ENCODE measurements at regions not wholly inside any gene's neighbourhood (a gene's known extent, or its start where the extent isn't known, plus 50 kb on each side); places are given as distances from the start of the nearest gene placed in this dataset.
A peak's percentile ranks its signal among the peaks of the same experiment; 100 is the strongest.
"Not testable (repeated sequence)": the region's sequence is repeated elsewhere in the genome, so short reads cannot be mapped to it uniquely, and the experiment has no call there.

DNA sequence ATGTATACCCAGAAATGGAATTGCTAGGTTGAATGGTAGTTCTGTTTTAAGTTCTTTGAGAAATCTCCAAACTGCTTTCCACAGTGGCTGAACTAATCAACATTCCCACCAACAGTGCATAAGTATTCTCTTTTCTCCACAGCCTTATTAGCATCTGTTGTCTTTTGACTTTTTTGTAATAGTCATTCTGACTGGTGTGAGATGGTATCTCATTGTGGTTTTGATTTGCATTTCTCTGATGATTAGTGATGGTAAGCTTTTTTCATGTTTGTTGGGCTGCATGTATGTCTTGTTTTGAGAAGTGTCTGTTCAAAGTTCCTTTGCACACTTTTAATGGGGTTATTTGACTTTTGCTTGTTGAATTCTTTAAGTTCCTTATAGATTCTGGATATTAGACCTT is 52.4 kb upstream of the EHHADH start:
- H3K4me3 ChIP-seq; H3K27me3 ChIP-seq; intact Hi-C loops (cut with DNase I); H3K9me3 ChIP-seq; H3K36me3 ChIP-seq; H3K4me1 ChIP-seq; DNase-seq; H3K27ac ChIP-seq; ATAC-seq: not testable (repeated sequence)

DNA sequence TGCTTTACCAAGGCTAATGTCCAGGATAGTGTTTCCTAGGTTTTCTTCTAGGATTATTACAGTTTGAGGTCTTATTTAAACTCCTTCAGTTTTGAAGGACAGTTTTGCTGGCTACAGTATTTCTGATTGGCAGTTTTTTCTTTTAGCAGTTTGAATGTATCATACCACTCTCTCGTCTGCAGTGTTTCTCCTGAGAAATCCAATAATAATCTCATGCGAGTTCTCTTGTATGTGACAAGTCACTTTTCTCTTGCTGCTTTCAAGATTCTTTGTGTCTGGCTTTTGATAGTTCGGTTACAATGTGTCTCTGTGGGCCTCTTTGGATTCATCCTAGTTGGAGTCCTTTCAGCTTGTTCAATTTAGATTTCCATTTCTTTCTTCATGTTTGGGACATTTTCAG is 53.0 kb upstream of the EHHADH start:
- Histone ChIP-seq H3K36me3 (no peaks in the 10 kb centered on the region), H3K4me1 (peaks cover 3% of the 10 kb centered on the region), H3K27ac (no peak overlapping the region), H3K4me3 (no peak overlapping the region), H3K27me3 (no peaks in the 10 kb centered on the region), H3K9me3 (no peaks in the 10 kb centered on the region)
- ATAC-seq, result no peak
- TF ChIP-seq, protein P1, sequence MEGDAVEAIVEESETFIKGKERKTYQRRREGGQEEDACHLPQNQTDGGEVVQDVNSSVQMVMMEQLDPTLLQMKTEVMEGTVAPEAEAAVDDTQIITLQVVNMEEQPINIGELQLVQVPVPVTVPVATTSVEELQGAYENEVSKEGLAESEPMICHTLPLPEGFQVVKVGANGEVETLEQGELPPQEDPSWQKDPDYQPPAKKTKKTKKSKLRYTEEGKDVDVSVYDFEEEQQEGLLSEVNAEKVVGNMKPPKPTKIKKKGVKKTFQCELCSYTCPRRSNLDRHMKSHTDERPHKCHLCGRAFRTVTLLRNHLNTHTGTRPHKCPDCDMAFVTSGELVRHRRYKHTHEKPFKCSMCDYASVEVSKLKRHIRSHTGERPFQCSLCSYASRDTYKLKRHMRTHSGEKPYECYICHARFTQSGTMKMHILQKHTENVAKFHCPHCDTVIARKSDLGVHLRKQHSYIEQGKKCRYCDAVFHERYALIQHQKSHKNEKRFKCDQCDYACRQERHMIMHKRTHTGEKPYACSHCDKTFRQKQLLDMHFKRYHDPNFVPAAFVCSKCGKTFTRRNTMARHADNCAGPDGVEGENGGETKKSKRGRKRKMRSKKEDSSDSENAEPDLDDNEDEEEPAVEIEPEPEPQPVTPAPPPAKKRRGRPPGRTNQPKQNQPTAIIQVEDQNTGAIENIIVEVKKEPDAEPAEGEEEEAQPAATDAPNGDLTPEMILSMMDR (IDR thresholded peaks at IDR 0.05), result no peak
- intact Hi-C loops (cut with DNase I), result no loop called here
- DNase-seq, result no peak

DNA sequence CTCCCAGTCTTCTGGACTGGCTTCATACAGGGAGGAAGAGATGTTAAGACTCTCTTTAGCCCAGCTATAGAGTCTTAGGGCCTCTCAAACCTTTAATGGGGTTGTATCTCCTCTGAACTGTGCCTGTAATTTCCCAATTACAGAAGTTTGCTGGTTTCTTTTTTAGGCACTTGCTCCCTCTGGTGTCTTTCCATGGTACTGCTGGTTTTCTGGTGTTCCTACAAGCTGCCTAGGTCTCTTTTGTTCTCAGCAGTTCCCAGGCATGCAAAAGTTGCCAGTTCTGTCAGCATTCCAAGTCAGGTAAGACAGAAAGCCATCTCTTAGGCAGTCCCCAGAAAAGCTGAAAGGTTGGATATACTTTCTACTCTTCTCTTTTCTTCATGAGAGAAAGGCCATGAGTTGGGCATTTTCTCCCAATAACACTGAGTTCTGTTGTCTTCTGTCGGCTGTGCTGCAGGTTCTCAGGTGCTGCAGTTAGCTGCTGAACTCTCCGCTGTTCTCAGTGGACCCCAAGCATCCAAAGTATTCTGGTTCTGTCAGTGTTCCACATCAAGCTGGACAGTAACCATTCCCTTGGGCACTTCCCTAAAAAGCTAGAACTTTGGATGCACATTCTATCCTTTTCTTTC is 54.4 kb upstream of the EHHADH start:
- peaks cover 8% of the 10 kb centered on the region for H3K4me1 ChIP-seq
- H3K36me3 ChIP-seq, result no peaks in the 10 kb centered on the region
- peak; percentile 94 for ATAC-seq
- H3K27ac ChIP-seq, result no peak overlapping the region
- no peaks in the 10 kb centered on the region for H3K27me3 ChIP-seq
- intact Hi-C loops (cut with DNase I), result no loop called here
- no peak for DNase-seq
- TF ChIP-seq, protein P1 (IDR thresholded peaks at IDR 0.05), result peak; percentile 71
- H3K9me3 ChIP-seq, result no peaks in the 10 kb centered on the region
- H3K4me3 ChIP-seq, result no peak overlapping the region

DNA sequence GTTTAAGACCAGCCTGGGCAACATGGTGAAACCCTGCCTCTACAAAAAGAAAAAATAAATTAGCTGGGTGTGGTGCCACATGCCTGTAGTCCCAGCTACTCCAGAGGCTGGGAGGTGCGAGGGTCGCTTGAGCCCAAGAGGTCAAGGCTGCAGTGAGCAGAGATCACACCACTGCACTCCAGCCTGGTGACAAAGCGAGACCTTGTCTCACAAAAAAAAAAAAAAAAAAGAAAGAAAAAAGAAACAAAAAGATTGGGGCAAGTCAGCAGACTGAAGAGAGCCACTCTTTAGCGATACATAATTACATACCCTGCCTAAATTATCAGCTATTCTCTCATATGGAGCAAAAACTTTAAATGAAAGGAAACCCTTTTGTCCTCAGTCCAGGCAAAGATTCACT is 53.6 kb upstream of the MAP3K13 start:
- intact Hi-C loops (cut with DNase I), result no loop called here
- TF ChIP-seq, protein P1 (IDR thresholded peaks at IDR 0.05), result no peak
- no peak for DNase-seq

DNA sequence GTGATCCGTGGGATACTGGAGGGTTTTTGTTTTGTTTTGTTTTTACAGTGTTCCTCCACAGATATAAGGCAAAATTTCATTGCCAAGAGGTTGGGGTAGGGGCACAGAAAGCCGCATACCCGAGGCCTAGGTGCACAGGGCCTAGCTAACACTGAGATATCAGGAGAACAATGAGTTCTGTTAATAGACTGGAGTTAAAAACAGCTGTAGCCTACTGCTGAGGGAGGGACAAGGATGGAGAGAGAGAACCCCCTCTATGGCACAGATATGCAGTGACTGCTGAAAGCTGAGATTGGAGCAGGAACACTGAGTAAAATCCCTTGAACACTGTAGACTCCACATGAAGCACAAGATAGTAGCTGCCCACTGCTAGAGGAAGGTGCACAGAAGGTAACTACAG is 53.1 kb upstream of the MAP3K13 start:
- no peaks in the 10 kb centered on the region for H3K27me3 ChIP-seq
- no peaks in the 10 kb centered on the region for H3K36me3 ChIP-seq
- DNase-seq (no peak), ATAC-seq (no peak)
- no peaks in the 10 kb centered on the region for H3K9me3 ChIP-seq
- H3K4me1 ChIP-seq, result peaks cover 8% of the 10 kb centered on the region
- H3K27ac ChIP-seq, result no peak overlapping the region
- H3K4me3 ChIP-seq, result no peak overlapping the region
- intact Hi-C loops (cut with DNase I), result no loop called here
- TF ChIP-seq, protein P1 (IDR thresholded peaks at IDR 0.05), result no peak

More for the DNA sequence above, 53.6 kb upstream of the MAP3K13 start:
- Histone ChIP-seq H3K36me3 (no peaks in the 10 kb centered on the region), H3K27me3 (no peaks in the 10 kb centered on the region), H3K4me1 (peaks cover 8% of the 10 kb centered on the region), H3K27ac (no peak overlapping the region), H3K4me3 (no peak overlapping the region), H3K9me3 (no peaks in the 10 kb centered on the region)
- ATAC-seq, result no peak

DNA sequence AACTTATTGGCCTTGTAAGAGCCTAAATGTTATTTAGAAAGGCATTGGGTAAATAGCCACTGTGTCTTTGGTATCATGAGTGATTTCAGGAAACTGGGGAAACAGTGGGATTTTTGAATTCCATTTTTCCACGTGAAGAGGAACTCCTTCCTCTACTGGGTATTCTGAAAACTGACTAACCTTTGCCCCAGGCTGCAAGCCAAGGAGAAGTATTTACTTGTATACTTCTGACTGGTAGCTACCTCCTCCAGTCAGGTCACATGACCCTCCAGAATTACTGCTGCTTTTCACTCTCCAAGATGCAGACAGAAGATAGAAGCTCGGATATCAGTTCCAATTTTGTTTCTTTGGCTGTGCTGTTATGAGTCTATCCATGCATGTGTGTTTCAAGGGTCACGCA is 50.9 kb upstream of the MAP3K13 start:
- TF ChIP-seq, protein P1 (IDR thresholded peaks at IDR 0.05), result no peak
- H3K36me3 ChIP-seq, result no peaks in the 10 kb centered on the region
- H3K9me3 ChIP-seq, result no peaks in the 10 kb centered on the region
- no peaks in the 10 kb centered on the region for H3K27me3 ChIP-seq
- H3K4me3 ChIP-seq, result no peak overlapping the region
- ATAC-seq, result peak; percentile 75
- H3K27ac ChIP-seq, result no peak overlapping the region
- peaks cover 8% of the 10 kb centered on the region for H3K4me1 ChIP-seq
- DNase-seq, result no peak
- intact Hi-C loops (cut with DNase I), result no loop called here

All from upper lobe of right lung (tissue), 1 donor.